ENCODE measurements at regions not wholly inside any gene's neighbourhood (a gene's known extent, or its start where the extent isn't known, plus 50 kb on each side); places are given as distances from the start of the nearest gene placed in this dataset.

DNA sequence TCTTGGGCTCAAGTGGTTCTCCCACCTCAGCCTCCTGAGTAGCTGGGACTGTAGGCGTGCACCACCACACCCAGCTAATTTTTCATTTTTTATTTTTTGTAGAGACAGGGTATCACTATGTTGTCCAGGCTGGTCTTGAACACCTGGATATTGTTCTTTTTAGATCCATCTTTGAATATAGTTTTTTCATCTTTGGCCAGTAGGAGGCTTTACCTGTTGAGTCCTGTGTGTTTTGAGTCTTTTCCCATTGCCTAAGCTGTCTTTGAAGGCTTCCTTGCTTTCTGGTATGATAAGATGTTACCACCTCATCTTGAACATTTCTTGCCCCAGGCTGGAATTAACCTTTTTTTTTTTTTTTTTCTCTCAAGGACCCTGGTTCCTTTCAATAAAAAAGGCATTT lies 387.8 kb upstream of the RUNX1 start:
- TF ChIP-seq CTCF (IDR thresholded peaks at IDR 0.05): peak; percentile 26; the same call in 1 of the 2 replicates
- no peak for TF ChIP-seq FOXJ3 (CRISPR knock-in tag; IDR thresholded peaks at IDR 0.05)
- TF ChIP-seq, protein P1, sequence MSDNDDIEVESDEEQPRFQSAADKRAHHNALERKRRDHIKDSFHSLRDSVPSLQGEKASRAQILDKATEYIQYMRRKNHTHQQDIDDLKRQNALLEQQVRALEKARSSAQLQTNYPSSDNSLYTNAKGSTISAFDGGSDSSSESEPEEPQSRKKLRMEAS (IDR thresholded peaks at IDR 0.05; ENCODE audit: low read depth): no peak
- no peak for TF ChIP-seq NFIC (IDR thresholded peaks at IDR 0.05; ENCODE audit: borderline replicate concordance)
- TF ChIP-seq CHD2 (IDR thresholded peaks at IDR 0.05; ENCODE audit: low read length, partially characterized antibody): no peak

Data from SK-N-SH (cell line).